OCI-LY3 (cell line): ENCODE measurements at regions not wholly inside any gene's neighbourhood (a gene's known extent, or its start where the extent isn't known, plus 50 kb on each side); places are given as distances from the start of the nearest gene placed in this dataset.
"Not testable (repeated sequence)": the region's sequence is repeated elsewhere in the genome, so short reads cannot be mapped to it uniquely, and the experiment has no call there.

Experiments used
- H2AFZ ChIP-seq: fragments of 200-600, 300-600 bp; shearing (Covaris generic); 2 replicates; pipeline ENCODE4 v1.6.0; 2014; ENCODE audit warnings: antibody characterized with exemption, low read depth, low read length
- H3K27ac ChIP-seq: fragments of 200-600, 300-600 bp; sonication (generic); 2 replicates; pipeline ENCODE4 v1.5.1; 2014; ENCODE audit warnings: mild to moderate bottlenecking, low read length, moderate library complexity, mixed read lengths
- H3K27me3 ChIP-seq: fragments of 200-600, 300-600 bp; sonication (generic); 2 replicates; pipeline ENCODE4 v1.6.1; 2014; ENCODE audit warnings: low read depth, low read length, mixed read lengths
- H3K36me3 ChIP-seq: fragments of 200-600, 300-600 bp; sonication (generic); replicated peaks from 2 replicates; pipeline ENCODE3; 2014; ENCODE audit warnings: low read depth, low read length, mixed read lengths
- H3K4me1 ChIP-seq: fragments of 300-600, 200-600 bp; sonication (generic); 2 replicates; pipeline ENCODE4 v1.6.1; 2014; ENCODE audit warnings: low read length, mixed read lengths
- H3K4me2 ChIP-seq: fragments of 200-600, 300-600 bp; sonication (generic); 2 replicates; pipeline ENCODE4 v1.6.1; 2014; ENCODE audit warnings: low read length, mixed read lengths
- H3K4me3 ChIP-seq: fragments of 300-600, 200-600 bp; sonication (generic); 2 replicates; pipeline ENCODE4 v1.5.1; 2014; ENCODE audit warnings: antibody characterized with exemption, mild to moderate bottlenecking, low read length, moderate library complexity
- H3K79me2 ChIP-seq: fragments of 300-600, 200-600 bp; shearing (Covaris generic); 2 replicates; pipeline ENCODE4 v1.6.1; 2014; ENCODE audit warnings: mild to moderate bottlenecking, low read length, mixed read lengths
- H3K9ac ChIP-seq: fragments of 300-600, 200-600 bp; shearing (Covaris generic); 2 replicates; pipeline ENCODE4 v1.6.0; 2014; ENCODE audit warnings: mild to moderate bottlenecking, low read length, moderate library complexity
- H3K9me3 ChIP-seq: fragments of 200-600, 300-600 bp; shearing (Covaris generic); 2 replicates; pipeline ENCODE4 v1.6.1; 2014; ENCODE audit warnings: low read length, mixed read lengths; ENCODE audit not compliant: insufficient read depth
- H4K20me1 ChIP-seq: fragments of 200-600, 300-600 bp; sonication (generic); 2 replicates; pipeline ENCODE4 v1.6.1; 2016; ENCODE audit warnings: low read length, mixed read lengths; ENCODE audit not compliant: insufficient read depth
- CTCF ChIP-seq: fragments of 200-600, 300-600 bp; sonication (generic); IDR thresholded peaks from 2 replicates; pipeline ENCODE4 v1.5.1; 2014; ENCODE audit warnings: antibody characterized with exemption, low read length, low read depth
- EZH2phosphoT487 ChIP-seq: fragments of 200-600 bp; shearing (Covaris generic); IDR thresholded peaks from 2 replicates; pipeline ENCODE4 v1.6.1; 2018; ENCODE audit warnings: antibody characterized with exemption, mixed run types, low read depth

- no peaks in the 10 kb centered on the region for H3K27me3 ChIP-seq
- H3K4me3 ChIP-seq, result no peak overlapping the region
- H3K9ac ChIP-seq, result no peak overlapping the region
- no peaks in the 10 kb centered on the region for H3K36me3 ChIP-seq
- H3K27ac ChIP-seq, result no peak overlapping the region
- no peaks in the 10 kb centered on the region for H3K79me2 ChIP-seq
- no peaks in the 10 kb centered on the region for H3K9me3 ChIP-seq
- no peak overlapping the region for H2AFZ ChIP-seq
- H3K4me1 ChIP-seq, result no peaks in the 10 kb centered on the region
- no peak overlapping the region for H3K4me2 ChIP-seq
- H4K20me1 ChIP-seq, result no peaks in the 10 kb centered on the region
- TF ChIP-seq EZH2phosphoT487 (no peak), CTCF (no peak)
Measured at GRCh38 chr2:234158812-234159211, 108.3 kb downstream of the SPP2 start.

GRCh38 chr2:234157817-234158588 lies 107.5 kb downstream of the SPP2 start:
- H3K27ac ChIP-seq, result no peak overlapping the region
- H4K20me1 ChIP-seq, result no peaks in the 10 kb centered on the region
- H3K4me3 ChIP-seq, result no peak overlapping the region
- H3K4me2 ChIP-seq, result no peak overlapping the region
- no peaks in the 10 kb centered on the region for H3K79me2 ChIP-seq
- no peak for TF ChIP-seq CTCF
- TF ChIP-seq EZH2phosphoT487, result no peak
- H3K9me3 ChIP-seq, result no peaks in the 10 kb centered on the region
- H3K9ac ChIP-seq, result no peak overlapping the region
- H3K27me3 ChIP-seq, result no peaks in the 10 kb centered on the region
- H2AFZ ChIP-seq, result no peak overlapping the region
- no peaks in the 10 kb centered on the region for H3K36me3 ChIP-seq
- H3K4me1 ChIP-seq, result no peaks in the 10 kb centered on the region

GRCh38 chr2:234156326-234156725 lies 105.8 kb downstream of the SPP2 start:
- TF ChIP-seq EZH2phosphoT487, result no peak
- no peak for TF ChIP-seq CTCF
- no peak overlapping the region for H3K27ac ChIP-seq

GRCh38 chr2:234152835-234153234 lies 102.3 kb downstream of the SPP2 start:
- not testable (repeated sequence) for H3K36me3 ChIP-seq, H2AFZ ChIP-seq, H4K20me1 ChIP-seq, H3K79me2 ChIP-seq, H3K9ac ChIP-seq, H3K4me1 ChIP-seq, H3K27ac ChIP-seq, H3K27me3 ChIP-seq, H3K4me2 ChIP-seq, H3K4me3 ChIP-seq, H3K9me3 ChIP-seq

More at GRCh38 chr2:234156326-234156725, 105.8 kb downstream of the SPP2 start:
- H2AFZ ChIP-seq, result no peak overlapping the region
- H4K20me1 ChIP-seq, result no peaks in the 10 kb centered on the region
- no peaks in the 10 kb centered on the region for H3K79me2 ChIP-seq
- no peak overlapping the region for H3K9ac ChIP-seq
- H3K4me1 ChIP-seq, result no peaks in the 10 kb centered on the region
- H3K4me2 ChIP-seq, result no peak overlapping the region
- H3K9me3 ChIP-seq, result no peaks in the 10 kb centered on the region
- no peak overlapping the region for H3K4me3 ChIP-seq
- no peaks in the 10 kb centered on the region for H3K27me3 ChIP-seq
- no peaks in the 10 kb centered on the region for H3K36me3 ChIP-seq
